ENCODE measurements at regions not wholly inside any gene's neighbourhood (a gene's known extent, or its start where the extent isn't known, plus 50 kb on each side); places are given as distances from the start of the nearest gene placed in this dataset.

- CTCF ChIA-PET = interaction anchor here (0.9 to 3.0 kb wide), 13 partner anchors 10 to 663 kb away, joined by 3 to 21 read pairs (median 4); no protein-coding TSS in a partner anchor
- DNase-seq (ENCODE audit: extremely low spot score) = peak; percentile 27
Measured at GRCh38 chr1:60978421-60979357, 103.7 kb upstream of the NFIA start.

GRCh38 chr1:60977661-60978060, 104.7 kb upstream of the NFIA start:
- CTCF ChIA-PET = interaction anchor here (1.1 to 3.0 kb wide), 2 partner anchors 11 to 476 kb away, joined by 4 to 21 read pairs; no protein-coding TSS in a partner anchor
- DNase-seq (ENCODE audit: extremely low spot score) = no peak
- POLR2A ChIA-PET = interaction anchor here (0.6 kb wide), 1 partner anchor 9 kb away, joined by 5 read pairs; no protein-coding TSS in a partner anchor
- TF ChIP-seq, protein P1, sequence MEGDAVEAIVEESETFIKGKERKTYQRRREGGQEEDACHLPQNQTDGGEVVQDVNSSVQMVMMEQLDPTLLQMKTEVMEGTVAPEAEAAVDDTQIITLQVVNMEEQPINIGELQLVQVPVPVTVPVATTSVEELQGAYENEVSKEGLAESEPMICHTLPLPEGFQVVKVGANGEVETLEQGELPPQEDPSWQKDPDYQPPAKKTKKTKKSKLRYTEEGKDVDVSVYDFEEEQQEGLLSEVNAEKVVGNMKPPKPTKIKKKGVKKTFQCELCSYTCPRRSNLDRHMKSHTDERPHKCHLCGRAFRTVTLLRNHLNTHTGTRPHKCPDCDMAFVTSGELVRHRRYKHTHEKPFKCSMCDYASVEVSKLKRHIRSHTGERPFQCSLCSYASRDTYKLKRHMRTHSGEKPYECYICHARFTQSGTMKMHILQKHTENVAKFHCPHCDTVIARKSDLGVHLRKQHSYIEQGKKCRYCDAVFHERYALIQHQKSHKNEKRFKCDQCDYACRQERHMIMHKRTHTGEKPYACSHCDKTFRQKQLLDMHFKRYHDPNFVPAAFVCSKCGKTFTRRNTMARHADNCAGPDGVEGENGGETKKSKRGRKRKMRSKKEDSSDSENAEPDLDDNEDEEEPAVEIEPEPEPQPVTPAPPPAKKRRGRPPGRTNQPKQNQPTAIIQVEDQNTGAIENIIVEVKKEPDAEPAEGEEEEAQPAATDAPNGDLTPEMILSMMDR (IDR thresholded peaks at IDR 0.05; ENCODE audit: control extremely low read depth, extremely low read depth, low read depth, missing control alignments) = no peak

More at GRCh38 chr1:60978421-60979357, 103.7 kb upstream of the NFIA start:
- POLR2A ChIA-PET = no interaction called here
- TF ChIP-seq, protein P1 (IDR thresholded peaks at IDR 0.05; ENCODE audit: control extremely low read depth, extremely low read depth, low read depth, missing control alignments) = no peak

- TF ChIP-seq, protein P1 (IDR thresholded peaks at IDR 0.05; ENCODE audit: control extremely low read depth, extremely low read depth, low read depth, missing control alignments) = no peak
- no peak for DNase-seq (ENCODE audit: extremely low spot score)
- CTCF ChIA-PET = interaction anchor here (1.5 to 1.7 kb wide), 2 partner anchors 9 to 15 kb away, joined by 3 to 7 read pairs; no protein-coding TSS in a partner anchor
- POLR2A ChIA-PET = no interaction called here
Measured at GRCh38 chr1:60974524-60975372, 107.6 kb upstream of the NFIA start.

DNA sequence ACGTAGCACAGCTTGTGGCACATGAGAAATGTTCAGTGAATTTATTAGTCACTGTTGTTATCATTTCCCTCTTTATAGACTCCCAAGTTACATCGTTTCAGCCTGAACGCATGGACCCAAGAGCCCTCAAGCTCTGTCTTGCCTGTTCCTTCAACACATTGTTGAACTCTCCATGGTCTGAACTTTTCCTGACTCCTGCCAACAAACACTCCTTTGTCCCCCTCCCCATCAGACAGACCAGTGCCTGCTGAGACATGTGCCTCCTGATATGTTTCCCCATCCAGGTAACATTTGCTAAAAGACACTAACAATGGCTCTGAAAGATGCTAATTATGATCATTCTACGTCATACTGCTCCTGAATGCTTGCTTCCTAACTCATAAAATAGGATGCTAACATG, 108.7 kb upstream of the NFIA start:
- DNase-seq (ENCODE audit: extremely low spot score) = no peak
- CTCF ChIA-PET = interaction anchor here (1.7 to 1.8 kb wide), 2 partner anchors 14 to 615 kb away, joined by 4 to 7 read pairs; no protein-coding TSS in a partner anchor
- TF ChIP-seq, protein P1 (IDR thresholded peaks at IDR 0.05; ENCODE audit: control extremely low read depth, extremely low read depth, low read depth, missing control alignments) = no peak
- POLR2A ChIA-PET = no interaction called here

- ChIA-PET POLR2A (no interaction called here), CTCF (interaction anchor here (1.7 to 1.8 kb wide), 2 partner anchors 13 to 616 kb away, joined by 4 to 7 read pairs; no protein-coding TSS in a partner anchor)
- TF ChIP-seq, protein P1 (IDR thresholded peaks at IDR 0.05; ENCODE audit: control extremely low read depth, extremely low read depth, low read depth, missing control alignments) = no peak
- no peak for DNase-seq (ENCODE audit: extremely low spot score)
Measured at GRCh38 chr1:60972841-60973364, 109.5 kb upstream of the NFIA start.

DNA sequence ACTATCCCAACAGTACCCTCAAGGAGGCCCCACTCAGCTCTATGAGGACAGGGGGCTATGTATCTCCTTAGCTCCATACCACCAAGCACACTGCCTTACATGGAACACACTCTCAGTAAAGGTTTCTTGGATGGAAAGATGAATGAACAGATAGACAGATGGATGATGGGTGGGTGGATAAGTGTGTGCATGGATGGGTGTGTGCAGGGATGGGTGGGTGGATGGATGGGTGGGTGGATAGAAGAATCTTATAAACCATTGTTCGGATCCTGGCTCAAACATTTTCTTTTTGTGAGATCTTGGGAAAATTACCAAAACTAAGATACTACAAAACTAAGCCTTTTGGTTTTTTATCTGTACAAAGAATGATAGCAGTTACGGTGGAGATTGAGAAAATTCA, 111.0 kb upstream of the NFIA start:
- CTCF ChIA-PET = interaction anchor here (1.0 to 1.2 kb wide), 2 partner anchors 11 to 123 kb away, joined by 3 read pairs; no protein-coding TSS in a partner anchor

More for the DNA sequence above, 111.0 kb upstream of the NFIA start:
- DNase-seq (ENCODE audit: extremely low spot score) = no peak
- TF ChIP-seq, protein P1 (IDR thresholded peaks at IDR 0.05; ENCODE audit: control extremely low read depth, extremely low read depth, low read depth, missing control alignments) = no peak
- POLR2A ChIA-PET = no interaction called here
